Activated CD4-positive, alpha-beta T cell treated with anti-CD3 and anti-CD28 coated beads, Interleukin-2, amount 10 ng/mL, durations not matched to agents 7 days and 5 days (primary cell): ENCODE measurements at regions not wholly inside any gene's neighbourhood (a gene's known extent, or its start where the extent isn't known, plus 50 kb on each side); places are given as distances from the start of the nearest gene placed in this dataset.

Experiments used
- CTCF ChIA-PET: fragments of 350-600 bp; sonication (Branson Sonifier 250); formaldehyde crosslinking; loops from one replicate; lab custom pipeline; 2021; ENCODE audit warnings: antibody characterized with exemption; lab: Charles Lee
- POLR2A ChIA-PET: fragments of 350-600 bp; sonication (Branson Sonifier 250); formaldehyde crosslinking; loops from one replicate; lab custom pipeline; 2021; ENCODE audit warnings: antibody characterized with exemption; lab: Charles Lee
- DNase-seq: peaks from one replicate; pipeline ENCODE4 v3.0.0-alpha.2; 2020
- H3K27ac Mint-ChIP-seq: one replicate; pipeline ENCODE4 v1.8.0; 2021; ENCODE audit warnings: mild to moderate bottlenecking, moderate library complexity, mixed read lengths
- H3K27me3 Mint-ChIP-seq: one replicate; pipeline ENCODE4 v1.8.0; 2021; ENCODE audit warnings: mixed read lengths
- H3K36me3 Mint-ChIP-seq: one replicate; pipeline ENCODE4 v1.8.0; 2021; ENCODE audit warnings: low read depth, mixed read lengths
- H3K4me1 Mint-ChIP-seq: one replicate; pipeline ENCODE4 v1.8.0; 2021; ENCODE audit warnings: mixed read lengths
- H3K4me3 Mint-ChIP-seq: one replicate; pipeline ENCODE4 v1.8.0; 2021; ENCODE audit warnings: mild to moderate bottlenecking, moderate library complexity, mixed read lengths
- H3K9me3 Mint-ChIP-seq: one replicate; pipeline ENCODE4 v1.8.0; 2021; ENCODE audit warnings: mixed read lengths

DNA sequence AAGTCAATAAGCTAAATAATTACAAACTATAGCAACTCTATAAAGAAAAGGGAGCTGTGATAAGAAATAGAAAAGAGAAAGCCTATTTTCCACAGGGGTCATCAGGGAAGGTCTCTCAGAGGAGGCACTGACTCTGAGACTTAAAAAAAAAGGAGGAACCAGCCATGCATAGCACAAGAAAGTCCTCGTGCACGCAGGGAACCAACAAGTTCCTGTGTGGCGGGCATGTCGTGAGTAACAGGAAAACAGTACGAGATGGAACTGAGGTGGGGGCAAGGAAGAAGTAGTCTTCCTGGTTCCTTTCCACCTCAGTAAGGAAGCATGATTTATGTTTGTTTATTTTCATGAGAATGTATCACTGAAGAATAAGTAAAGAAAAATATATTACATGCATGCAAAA is 367.0 kb upstream of the TMEM132C start:
- H3K4me1 Mint-ChIP-seq: no peaks in the 10 kb centered on the region
- H3K27me3 Mint-ChIP-seq: no peaks in the 10 kb centered on the region
- POLR2A ChIA-PET: no interaction called here
- H3K36me3 Mint-ChIP-seq: no peaks in the 10 kb centered on the region
- no peak for DNase-seq
- H3K9me3 Mint-ChIP-seq: peaks cover 5% of the 10 kb centered on the region
- H3K27ac Mint-ChIP-seq: no peak overlapping the region
- no peak overlapping the region for H3K4me3 Mint-ChIP-seq
- CTCF ChIA-PET: no interaction called here

DNA sequence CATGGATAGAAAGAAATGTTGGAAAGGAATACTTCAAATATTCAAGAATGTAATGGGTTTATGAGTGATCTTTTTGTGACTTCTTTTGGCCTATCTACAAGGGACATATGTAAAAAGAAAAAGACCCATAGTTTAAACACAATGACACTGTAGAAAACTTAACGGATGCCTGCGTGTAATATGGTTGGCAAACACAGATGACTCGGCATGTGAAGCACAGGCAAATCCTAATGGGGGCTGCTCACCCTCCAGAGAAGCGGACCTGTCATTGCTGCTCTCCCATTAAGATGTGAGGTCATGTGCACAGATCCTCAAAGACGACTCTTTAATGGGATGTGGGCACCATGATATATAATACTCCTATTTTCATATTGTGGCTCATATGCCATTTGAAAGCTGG is 366.6 kb upstream of the TMEM132C start:
- no peak overlapping the region for H3K4me3 Mint-ChIP-seq
- no peak for DNase-seq
- ChIA-PET POLR2A (no interaction called here), CTCF (no interaction called here)
- H3K27ac Mint-ChIP-seq: no peak overlapping the region
- H3K36me3 Mint-ChIP-seq: no peaks in the 10 kb centered on the region
- H3K4me1 Mint-ChIP-seq: no peaks in the 10 kb centered on the region
- H3K9me3 Mint-ChIP-seq: peaks cover 7% of the 10 kb centered on the region
- no peaks in the 10 kb centered on the region for H3K27me3 Mint-ChIP-seq

DNA sequence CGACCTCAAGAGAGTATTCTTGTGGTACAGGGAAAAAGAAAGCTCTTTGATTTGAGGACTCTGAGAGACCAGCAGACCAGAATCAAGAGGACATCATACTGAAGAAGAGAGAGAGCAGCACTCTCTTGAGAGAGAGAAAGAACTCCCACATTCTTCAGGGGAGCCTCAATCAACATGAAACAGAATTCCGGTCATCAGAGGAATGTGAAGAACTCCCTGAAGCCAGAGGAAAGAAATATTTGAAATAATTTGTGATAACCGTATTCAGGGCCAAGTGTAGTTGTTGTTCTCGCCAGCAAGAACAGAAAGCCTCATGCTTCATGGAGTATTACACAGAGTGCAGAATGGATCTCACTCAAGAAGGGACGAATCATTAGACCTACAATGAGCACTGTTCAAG is 363.8 kb upstream of the TMEM132C start:
- Mint-ChIP-seq H3K4me3 (no peak overlapping the region), H3K36me3 (no peaks in the 10 kb centered on the region), H3K27ac (no peak overlapping the region), H3K27me3 (no peaks in the 10 kb centered on the region), H3K4me1 (no peaks in the 10 kb centered on the region), H3K9me3 (peaks cover 8% of the 10 kb centered on the region)
- no peak for DNase-seq
- ChIA-PET CTCF (no interaction called here), POLR2A (no interaction called here)

DNA sequence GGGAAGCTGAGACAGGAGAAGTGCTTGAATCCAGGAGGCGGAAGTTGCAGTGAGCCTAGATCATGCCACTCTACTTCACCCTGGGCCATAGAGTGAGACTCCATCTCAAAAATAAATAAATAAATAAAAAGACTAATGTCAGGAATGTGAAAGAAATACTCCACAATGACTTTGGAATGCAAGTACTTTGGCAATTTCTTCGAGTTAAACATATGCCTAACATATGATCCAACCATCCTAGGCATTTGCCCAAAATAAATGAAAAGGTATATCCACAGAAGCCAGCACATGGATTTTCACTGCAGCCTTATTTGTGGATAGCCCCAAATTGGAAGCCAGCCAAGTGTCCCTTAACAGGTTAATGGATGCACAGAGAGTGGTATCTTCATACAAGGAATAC is 357.9 kb upstream of the TMEM132C start:
- no peaks in the 10 kb centered on the region for H3K27me3 Mint-ChIP-seq
- DNase-seq: no peak
- H3K36me3 Mint-ChIP-seq: no peaks in the 10 kb centered on the region
- POLR2A ChIA-PET: no interaction called here
- H3K27ac Mint-ChIP-seq: no peak overlapping the region
- peaks cover 8% of the 10 kb centered on the region for H3K9me3 Mint-ChIP-seq
- H3K4me3 Mint-ChIP-seq: no peak overlapping the region
- CTCF ChIA-PET: no interaction called here
- H3K4me1 Mint-ChIP-seq: no peaks in the 10 kb centered on the region

- H3K27me3 Mint-ChIP-seq: no peaks in the 10 kb centered on the region
- H3K9me3 Mint-ChIP-seq: peaks cover 4% of the 10 kb centered on the region
- no peak overlapping the region for H3K27ac Mint-ChIP-seq
- no peak for DNase-seq
- ChIA-PET POLR2A (no interaction called here), CTCF (no interaction called here)
- H3K4me3 Mint-ChIP-seq: no peak overlapping the region
- H3K36me3 Mint-ChIP-seq: no peaks in the 10 kb centered on the region
- H3K4me1 Mint-ChIP-seq: no peaks in the 10 kb centered on the region
These were observed 355.7 kb upstream of the TMEM132C start for GRCh38 chr12:127911291-127911690.

- no peaks in the 10 kb centered on the region for H3K27me3 Mint-ChIP-seq
- H3K27ac Mint-ChIP-seq: no peak overlapping the region
- H3K9me3 Mint-ChIP-seq: peaks cover 5% of the 10 kb centered on the region
- DNase-seq: no peak
- ChIA-PET CTCF (no interaction called here), POLR2A (no interaction called here)
- no peak overlapping the region for H3K4me3 Mint-ChIP-seq
- H3K4me1 Mint-ChIP-seq: no peaks in the 10 kb centered on the region
- H3K36me3 Mint-ChIP-seq: no peaks in the 10 kb centered on the region
These were observed 354.8 kb upstream of the TMEM132C start for GRCh38 chr12:127912035-127912665.

DNA sequence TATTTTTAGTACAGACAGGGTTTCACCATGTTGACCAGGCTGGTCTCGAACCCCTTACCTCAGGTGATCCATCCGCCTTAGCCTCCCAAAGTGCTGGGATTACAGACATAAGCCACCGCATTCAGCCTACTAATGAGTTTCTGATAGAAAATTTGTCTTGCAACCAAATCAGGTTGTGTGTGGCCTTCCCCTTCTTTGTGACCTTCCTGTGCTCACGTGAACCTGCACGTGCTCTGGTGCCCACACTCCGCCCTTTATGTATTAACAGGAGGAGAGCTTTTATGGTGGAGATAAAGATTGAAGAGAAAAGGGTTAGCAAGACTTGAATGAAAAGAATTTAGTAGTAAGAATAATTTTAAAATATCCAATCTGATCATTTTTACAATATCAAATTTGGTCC is 343.5 kb upstream of the TMEM132C start:
- no peaks in the 10 kb centered on the region for H3K9me3 Mint-ChIP-seq
- CTCF ChIA-PET: no interaction called here
- H3K4me3 Mint-ChIP-seq: no peak overlapping the region
- DNase-seq: no peak
- POLR2A ChIA-PET: no interaction called here
- H3K36me3 Mint-ChIP-seq: no peaks in the 10 kb centered on the region
- H3K27ac Mint-ChIP-seq: no peak overlapping the region
- no peaks in the 10 kb centered on the region for H3K27me3 Mint-ChIP-seq
- no peaks in the 10 kb centered on the region for H3K4me1 Mint-ChIP-seq

DNA sequence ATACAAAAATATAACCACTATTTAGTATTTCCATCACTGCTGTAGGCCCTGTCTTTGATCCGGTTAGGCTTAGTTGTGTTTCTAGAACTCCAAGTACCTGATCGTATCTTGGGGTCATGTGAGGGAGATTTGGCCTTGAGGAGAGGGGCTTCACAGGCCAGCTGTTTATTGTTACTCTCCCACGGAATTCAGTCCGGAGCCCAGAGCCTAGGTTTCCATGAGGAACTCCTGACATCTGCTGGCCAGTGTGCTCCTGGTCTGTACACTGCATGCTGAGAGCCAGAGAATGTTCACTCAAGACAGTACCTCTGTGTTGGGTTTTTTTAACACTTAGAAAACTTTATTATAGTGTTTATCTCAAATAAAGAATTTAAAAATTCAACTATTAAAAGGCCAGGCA is 341.0 kb upstream of the TMEM132C start:
- DNase-seq: no peak
- H3K4me1 Mint-ChIP-seq: no peaks in the 10 kb centered on the region
- H3K36me3 Mint-ChIP-seq: no peaks in the 10 kb centered on the region
- H3K4me3 Mint-ChIP-seq: no peak overlapping the region
- POLR2A ChIA-PET: no interaction called here
- no peak overlapping the region for H3K27ac Mint-ChIP-seq
- H3K27me3 Mint-ChIP-seq: no peaks in the 10 kb centered on the region
- no peaks in the 10 kb centered on the region for H3K9me3 Mint-ChIP-seq
- CTCF ChIA-PET: no interaction called here

- no peaks in the 10 kb centered on the region for H3K27me3 Mint-ChIP-seq
- DNase-seq: no peak
- no peaks in the 10 kb centered on the region for H3K36me3 Mint-ChIP-seq
- no peaks in the 10 kb centered on the region for H3K4me1 Mint-ChIP-seq
- H3K27ac Mint-ChIP-seq: no peak overlapping the region
- no peaks in the 10 kb centered on the region for H3K9me3 Mint-ChIP-seq
- H3K4me3 Mint-ChIP-seq: no peak overlapping the region
- POLR2A ChIA-PET: no interaction called here
- CTCF ChIA-PET: no interaction called here
These were observed 338.8 kb upstream of the TMEM132C start for GRCh38 chr12:127928178-127928577.

GRCh38 chr12:127928615-127929571 is 338.1 kb upstream of the TMEM132C start:
- Mint-ChIP-seq H3K4me1 (no peaks in the 10 kb centered on the region), H3K27ac (no peak overlapping the region), H3K36me3 (no peaks in the 10 kb centered on the region), H3K27me3 (no peaks in the 10 kb centered on the region), H3K4me3 (no peak overlapping the region), H3K9me3 (no peaks in the 10 kb centered on the region)
- DNase-seq: no peak
- CTCF ChIA-PET: no interaction called here
- POLR2A ChIA-PET: no interaction called here

DNA sequence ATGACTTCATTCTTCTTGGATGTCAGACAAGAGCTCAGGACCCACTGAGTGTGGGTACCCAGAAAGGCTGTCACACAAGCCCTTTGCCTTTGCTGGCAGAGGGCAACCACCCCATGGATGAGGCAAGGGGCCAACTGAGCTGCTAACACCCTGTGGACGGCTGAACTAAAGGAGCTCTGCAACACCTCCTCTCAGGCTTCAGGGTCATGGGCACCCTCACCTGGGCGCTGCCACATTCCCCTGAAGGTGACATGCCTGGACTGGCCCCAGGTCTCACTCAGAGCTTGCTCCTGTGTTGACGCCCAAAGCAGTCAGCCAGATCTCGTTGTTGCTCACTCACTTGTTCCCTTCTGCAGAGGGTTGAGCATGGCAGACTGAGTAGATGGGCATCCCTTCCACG is 336.8 kb upstream of the TMEM132C start:
- ChIA-PET CTCF (no interaction called here), POLR2A (no interaction called here)
- no peaks in the 10 kb centered on the region for H3K4me1 Mint-ChIP-seq
- no peaks in the 10 kb centered on the region for H3K36me3 Mint-ChIP-seq
- DNase-seq: no peak
- H3K27ac Mint-ChIP-seq: no peak overlapping the region
- no peak overlapping the region for H3K4me3 Mint-ChIP-seq
- no peaks in the 10 kb centered on the region for H3K9me3 Mint-ChIP-seq
- H3K27me3 Mint-ChIP-seq: no peaks in the 10 kb centered on the region

DNA sequence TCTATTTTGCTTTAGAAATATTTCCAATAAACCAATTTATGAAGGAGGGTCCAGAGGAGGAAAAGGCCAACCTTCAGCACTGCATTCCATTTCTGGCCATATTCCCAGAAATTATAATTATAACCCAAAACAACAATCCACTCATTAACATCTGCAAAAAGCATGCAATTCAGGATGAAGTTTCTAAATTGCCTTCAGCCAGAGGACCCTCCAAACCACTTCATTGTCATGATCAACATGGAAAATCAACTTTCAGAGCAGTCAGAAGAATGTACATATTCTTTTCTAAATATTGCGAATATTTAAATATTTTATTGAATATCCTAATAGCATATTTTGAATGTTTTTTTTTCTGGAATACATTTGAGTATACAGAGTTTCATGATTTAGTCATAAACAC is 332.6 kb upstream of the TMEM132C start:
- no peaks in the 10 kb centered on the region for H3K9me3 Mint-ChIP-seq
- no peak for DNase-seq
- no peaks in the 10 kb centered on the region for H3K4me1 Mint-ChIP-seq
- H3K27me3 Mint-ChIP-seq: no peaks in the 10 kb centered on the region
- H3K4me3 Mint-ChIP-seq: no peak overlapping the region
- CTCF ChIA-PET: no interaction called here
- no peak overlapping the region for H3K27ac Mint-ChIP-seq
- H3K36me3 Mint-ChIP-seq: no peaks in the 10 kb centered on the region
- POLR2A ChIA-PET: no interaction called here

DNA sequence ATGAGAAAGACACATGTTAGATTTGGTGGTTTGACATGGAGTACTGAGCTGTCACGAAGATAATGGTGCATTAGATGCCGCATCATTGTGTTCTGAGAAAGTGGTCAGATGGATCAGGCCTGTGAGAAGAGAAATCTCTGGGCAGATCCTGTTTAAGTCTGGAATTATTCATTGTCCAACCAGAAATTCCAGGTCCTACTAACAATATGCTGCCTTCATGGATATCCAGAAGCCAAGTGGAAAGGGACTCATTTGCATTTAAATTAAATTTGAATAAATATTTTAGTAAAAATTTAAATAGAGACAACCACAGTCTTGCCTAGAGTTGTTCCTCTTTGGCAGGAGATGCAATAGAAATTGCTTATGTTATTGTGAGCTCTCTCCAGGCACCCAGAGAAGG is 330.5 kb upstream of the TMEM132C start:
- no peaks in the 10 kb centered on the region for H3K36me3 Mint-ChIP-seq
- CTCF ChIA-PET: no interaction called here

More for the DNA sequence above, 330.5 kb upstream of the TMEM132C start:
- Mint-ChIP-seq H3K4me3 (no peak overlapping the region), H3K4me1 (no peaks in the 10 kb centered on the region), H3K27me3 (no peaks in the 10 kb centered on the region), H3K9me3 (no peaks in the 10 kb centered on the region), H3K27ac (no peak overlapping the region)
- no peak for DNase-seq
- POLR2A ChIA-PET: no interaction called here
